Stimulated activated CD4-positive, alpha-beta T cell treated with anti-CD3 and anti-CD28 coated beads, TNF-alpha, amount 100 ng/mL, for 48 hours (primary cell): ENCODE measurements at regions not wholly inside any gene's neighbourhood (a gene's known extent, or its start where the extent isn't known, plus 50 kb on each side); places are given as distances from the start of the nearest gene placed in this dataset.

Source experiments
- DNase-seq, 3 donors: peaks; one replicate each; pipeline ENCODE4 v3.0.0-alpha.2; 2020; ENCODE audit warnings: low read depth in 3 of 3

DNA sequence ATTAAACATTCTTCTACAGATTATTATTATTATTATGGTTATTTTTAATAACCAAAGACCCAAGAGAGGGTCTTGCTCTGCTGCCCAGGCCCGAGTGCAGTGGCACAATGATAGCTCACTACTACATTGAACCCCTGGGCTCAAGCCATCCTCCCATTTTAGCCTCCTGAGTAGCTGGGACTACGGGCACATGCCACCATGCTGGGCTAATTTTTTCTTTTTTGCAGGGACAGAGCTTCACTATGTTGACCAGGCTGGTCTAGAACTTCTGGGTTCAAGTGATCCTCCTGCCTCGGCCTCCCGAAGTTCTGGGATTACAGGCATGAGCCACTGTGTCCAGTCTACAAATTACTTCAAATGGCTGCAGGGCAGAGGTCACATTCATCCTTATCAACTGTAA, 179.8 kb downstream of the KCNRG start:
- DNase-seq: no peak

- DNase-seq: no peak
Observed at GRCh38 chr13:50196118-50196517, 180.9 kb downstream of the KCNRG start.

DNA sequence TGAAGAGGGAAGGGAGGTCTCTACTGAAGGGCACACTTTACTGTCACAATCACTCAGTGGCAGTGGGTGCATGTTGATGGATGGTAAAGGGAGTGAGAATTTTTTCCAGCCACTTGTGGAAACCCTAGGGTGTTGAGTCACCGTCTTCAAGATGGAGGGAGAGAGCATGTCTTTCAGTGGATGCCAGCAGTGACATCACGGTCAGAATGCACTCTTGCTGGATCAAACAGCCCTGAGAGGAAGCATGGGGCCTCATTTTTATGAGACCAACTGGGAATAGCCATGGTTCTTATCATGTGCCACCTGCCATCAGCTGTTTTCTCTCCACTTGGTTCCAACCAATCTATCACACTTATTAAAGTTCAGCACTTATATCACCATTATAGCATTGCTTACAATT, 182.5 kb downstream of the KCNRG start:
- no peak for DNase-seq

DNA sequence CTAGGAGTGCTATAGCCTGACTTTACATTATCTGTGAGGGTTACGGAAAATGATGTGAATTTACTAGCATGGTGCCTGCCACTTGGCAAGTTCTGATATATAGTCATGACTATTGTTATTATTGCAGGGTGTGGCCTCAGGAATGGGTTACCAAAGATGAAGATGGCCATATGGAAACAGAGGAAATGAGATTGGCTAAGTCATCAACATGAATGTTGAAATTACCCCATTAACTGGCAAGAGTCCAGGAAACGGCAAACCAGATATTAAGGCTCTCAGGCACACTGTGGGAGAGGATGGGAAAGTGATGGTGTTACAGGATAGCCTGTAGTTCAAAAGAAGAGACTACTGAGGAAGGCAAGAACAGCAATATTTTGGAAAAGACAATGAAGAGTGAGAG, 183.3 kb downstream of the KCNRG start:
- no peak for DNase-seq

DNA sequence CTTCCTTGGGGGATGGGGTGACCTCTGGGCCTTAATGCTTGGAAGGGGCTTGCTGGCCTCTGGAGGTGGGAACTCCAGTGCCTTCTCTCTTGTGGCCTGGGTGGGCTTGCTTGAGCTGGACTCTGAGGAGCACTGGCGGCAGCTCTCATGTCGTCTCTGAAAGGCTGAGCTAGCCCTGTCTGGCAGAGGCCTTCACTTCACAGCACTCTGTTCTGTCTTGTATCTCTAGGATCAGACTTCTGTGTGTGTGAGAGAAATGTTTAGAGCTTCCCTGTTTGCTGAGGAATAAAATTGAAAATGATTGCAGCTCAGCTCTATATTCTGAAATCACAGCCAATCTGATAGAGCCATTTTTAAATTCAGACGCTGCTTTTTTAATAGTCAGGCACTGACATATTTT, 185.3 kb downstream of the KCNRG start:
- DNase-seq: no peak

DNA sequence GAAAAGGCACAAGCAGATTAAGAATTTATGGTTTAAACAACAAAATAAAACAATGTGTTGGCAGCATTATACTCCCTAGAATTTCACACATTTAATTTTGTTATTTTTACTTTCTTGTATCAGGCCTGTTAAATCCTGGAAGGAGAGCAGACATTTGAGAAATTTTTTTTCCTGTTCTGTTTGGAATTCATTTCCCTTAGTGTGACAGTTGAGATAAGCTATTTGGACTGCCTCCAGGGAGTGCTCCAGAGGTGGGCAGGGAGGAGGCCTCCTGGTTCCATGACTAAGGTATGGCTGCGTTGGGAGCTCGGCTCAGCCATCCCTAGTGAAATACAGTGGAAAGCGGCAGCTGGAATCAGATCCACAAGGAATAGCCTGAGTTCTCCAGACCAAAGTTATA, 185.7 kb downstream of the KCNRG start:
- DNase-seq: no peak

DNA sequence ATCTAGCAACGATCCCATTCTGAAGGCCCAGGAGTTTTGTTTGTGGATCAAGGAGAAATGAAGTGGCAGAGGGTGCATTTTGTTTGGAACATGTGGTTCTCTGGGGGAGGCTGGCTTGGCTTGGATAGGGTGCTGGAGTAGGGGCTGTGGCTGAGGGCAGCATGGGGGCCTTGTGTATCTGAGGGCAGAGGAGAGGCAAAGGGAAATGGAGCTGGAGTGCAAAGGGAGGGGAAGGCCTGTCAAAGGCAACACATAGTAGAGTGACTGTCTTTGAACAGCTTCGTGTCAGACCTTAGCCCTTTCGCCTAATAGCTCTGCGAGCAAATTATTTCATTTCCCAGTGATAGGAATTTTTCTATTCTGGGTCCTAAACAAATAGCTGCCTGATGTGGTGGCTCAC, 187.2 kb downstream of the KCNRG start:
- no peak for DNase-seq

- DNase-seq: no peak
Observed at GRCh38 chr13:50203256-50203941, 188.2 kb downstream of the KCNRG start.

- no peak for DNase-seq
Observed at GRCh38 chr13:50205581-50205980, 190.3 kb downstream of the KCNRG start.

GRCh38 chr13:50208826-50209335, 193.6 kb downstream of the KCNRG start:
- DNase-seq: no peak

DNA sequence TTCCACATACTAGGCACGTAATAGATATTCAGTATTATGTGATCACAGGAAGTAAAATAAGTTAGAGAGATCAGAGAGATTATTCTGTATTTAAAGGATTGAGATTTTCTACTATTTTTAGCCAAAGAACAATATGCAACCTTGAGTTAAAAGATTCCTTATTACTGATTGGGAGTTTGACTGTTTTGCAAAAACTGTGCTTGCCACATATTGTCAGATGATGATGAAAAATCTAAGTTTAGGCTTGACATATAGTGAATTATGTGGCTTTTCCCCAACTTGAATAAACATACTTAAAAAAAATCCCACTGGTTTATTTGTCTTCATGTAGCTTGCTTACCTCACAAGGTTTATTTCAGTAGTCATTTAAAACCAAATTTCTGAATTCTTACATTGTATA, 194.4 kb downstream of the KCNRG start:
- DNase-seq: no peak

DNA sequence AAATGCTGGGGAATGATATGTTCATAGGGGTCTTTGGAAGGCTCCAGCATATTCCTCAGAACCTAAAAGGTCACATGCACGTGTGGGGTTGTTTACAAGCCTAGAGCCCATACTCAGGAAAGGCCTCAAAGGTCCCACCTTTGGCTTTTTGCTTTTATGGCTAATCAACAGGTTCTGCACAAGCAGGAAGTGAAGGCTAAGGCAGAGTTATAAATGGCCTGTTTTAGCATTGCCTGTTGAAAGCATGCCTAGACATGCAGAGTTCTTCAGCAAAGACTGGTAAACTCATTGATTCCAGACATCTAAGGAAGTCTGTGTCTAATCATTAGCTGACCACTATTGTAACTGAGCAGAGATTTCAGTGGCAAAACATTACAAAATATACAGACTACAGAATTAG, 198.3 kb downstream of the KCNRG start:
- DNase-seq: no peak

DNA sequence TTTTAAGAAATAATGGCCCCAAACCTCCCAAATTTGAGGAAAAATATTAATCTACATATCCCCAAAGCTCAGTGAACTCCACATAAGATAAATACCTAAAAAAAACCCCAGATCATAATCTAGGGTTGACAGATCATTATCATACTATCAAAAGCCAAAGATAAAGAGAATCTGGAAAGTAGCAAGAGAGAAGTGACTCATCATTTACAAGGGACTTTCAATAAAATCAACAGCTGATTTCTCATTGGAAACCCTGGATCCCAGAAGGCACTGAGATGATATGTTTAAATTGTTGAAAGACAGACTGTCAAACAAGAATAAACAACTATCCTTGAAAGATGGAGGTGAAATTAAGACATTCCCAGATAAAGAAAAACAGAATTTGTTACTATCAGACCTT, 199.3 kb downstream of the KCNRG start:
- no peak for DNase-seq

DNA sequence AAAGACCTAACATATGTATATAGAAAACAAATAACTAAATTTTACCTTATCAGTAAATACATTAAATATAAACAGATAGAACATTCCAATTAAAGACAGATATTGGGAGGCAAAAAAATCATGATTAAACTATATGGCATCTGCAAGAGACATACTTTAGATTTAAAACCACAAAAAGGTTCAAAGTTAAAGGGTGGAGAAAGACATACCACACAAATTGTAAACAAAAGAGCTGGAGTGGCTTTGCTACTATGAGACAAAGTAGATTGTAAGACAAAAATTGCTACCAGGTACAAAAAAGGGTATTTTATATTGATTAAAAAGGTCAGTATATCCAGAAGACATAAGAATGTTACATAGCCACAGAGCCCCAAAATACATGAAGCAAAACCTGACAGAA, 200.2 kb downstream of the KCNRG start:
- DNase-seq: no peak

GRCh38 chr13:50219743-50220142, 204.5 kb downstream of the KCNRG start:
- no peak for DNase-seq

DNA sequence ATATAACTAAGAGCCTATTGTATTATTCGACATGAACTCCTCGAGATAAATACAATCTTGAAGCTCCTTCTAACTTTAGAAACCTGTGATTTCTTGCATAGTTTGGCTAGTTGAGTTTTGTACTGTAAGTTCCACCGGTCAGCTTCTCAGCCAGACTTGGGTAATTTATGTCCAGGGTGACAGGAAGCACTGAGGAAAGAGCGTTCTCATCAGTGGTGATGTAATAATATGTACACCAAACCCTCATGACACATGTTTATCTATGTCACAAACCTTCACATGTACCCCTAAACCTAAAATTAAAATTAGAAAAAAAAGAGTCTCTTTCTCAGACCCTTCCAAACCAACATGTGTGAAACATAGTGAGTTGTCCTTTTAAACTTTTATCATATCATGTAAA, 205.7 kb downstream of the KCNRG start:
- DNase-seq: no peak

DNA sequence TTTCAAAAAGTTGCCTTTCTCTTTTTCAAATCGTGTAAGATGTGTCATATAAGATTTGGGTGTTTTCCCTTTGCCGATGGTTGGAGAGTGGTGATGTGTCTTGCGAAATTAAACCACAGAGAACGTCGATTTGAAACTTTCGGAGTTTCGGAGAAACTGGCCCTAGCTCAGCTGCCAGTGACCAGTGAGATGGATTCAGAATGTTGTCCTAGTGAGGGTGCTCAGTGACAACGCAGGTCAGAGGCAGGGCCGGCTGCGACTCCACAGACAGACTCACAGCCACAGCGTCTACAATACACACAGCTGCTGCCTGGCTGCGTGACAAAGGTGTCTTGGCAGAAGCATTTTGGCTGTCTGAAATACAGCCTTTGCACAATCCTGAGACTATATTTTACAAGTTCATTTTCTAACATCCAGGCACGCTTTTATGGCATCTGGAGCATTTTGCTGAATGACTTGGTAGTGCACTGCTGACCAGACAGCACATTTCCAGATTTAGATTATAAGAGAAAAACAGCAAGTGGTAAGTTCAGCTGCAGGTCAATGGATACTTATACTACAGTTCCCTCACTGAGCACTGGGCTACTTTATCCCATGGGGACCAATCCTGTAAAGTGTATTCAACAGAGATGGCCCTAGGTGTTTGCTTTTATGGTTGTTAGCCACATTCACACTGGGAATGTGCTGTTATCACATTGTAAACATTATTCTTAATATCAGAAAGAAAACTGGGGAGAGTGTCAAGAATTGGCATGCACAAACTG, 207.5 kb downstream of the KCNRG start:
- no peak for DNase-seq

DNA sequence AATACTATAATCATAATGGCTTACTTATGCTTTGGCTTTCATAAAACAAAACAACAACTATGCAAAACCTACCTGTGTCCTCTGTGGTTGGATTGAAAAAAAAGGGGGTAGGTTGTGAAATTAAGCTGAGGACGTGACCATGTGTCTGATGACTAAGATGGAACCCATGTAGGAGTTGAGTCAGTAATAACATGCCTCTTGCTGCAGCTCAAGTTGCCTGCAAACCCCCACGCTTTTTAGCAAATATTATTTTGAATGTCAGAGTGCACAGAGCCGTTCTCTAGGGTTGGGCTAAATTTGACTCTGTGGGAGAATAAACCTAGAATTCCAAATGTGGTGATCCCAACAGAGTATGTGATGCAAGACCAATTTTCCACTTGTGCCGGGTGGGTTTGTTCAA, 209.3 kb downstream of the KCNRG start:
- peak in 1 of 3 donors; percentile 17 for DNase-seq

- DNase-seq: no peak
Observed at GRCh38 chr13:50225193-50226155, 210.2 kb downstream of the KCNRG start.

- DNase-seq: no peak
Observed at GRCh38 chr13:50226515-50227155, 211.4 kb downstream of the KCNRG start.

DNA sequence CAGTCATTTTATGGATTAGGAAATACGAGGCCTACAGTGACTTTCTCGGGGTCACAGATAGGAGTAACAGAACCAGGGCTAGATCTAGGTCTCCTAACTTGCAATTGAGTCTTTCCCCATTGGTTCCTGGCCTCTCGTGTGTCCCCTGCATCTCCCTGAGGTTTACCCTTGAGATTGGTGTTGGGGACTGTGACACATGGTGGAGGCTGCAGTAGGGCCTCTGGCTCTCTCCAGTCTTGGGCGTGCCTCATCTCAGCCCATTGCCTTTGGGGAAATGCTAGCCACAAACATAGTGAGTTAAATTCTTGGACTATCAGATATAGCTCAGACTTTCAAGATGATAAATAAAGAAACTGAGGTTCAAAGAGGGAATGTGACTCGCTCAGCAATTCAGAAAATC, 212.1 kb downstream of the KCNRG start:
- DNase-seq: no peak

GRCh38 chr13:50228527-50228926, 213.3 kb downstream of the KCNRG start:
- no peak for DNase-seq
